Loucy (cell line): ENCODE measurements at regions not wholly inside any gene's neighbourhood (a gene's known extent, or its start where the extent isn't known, plus 50 kb on each side); places are given as distances from the start of the nearest gene placed in this dataset.

ENCODE experiments used
- H2AFZ ChIP-seq: fragments of 200-600 bp; sonication (generic); 2 replicates; pipeline ENCODE4 v1.6.0; 2016; ENCODE audit warnings: antibody characterized with exemption, mild to moderate bottlenecking, low read length, moderate library complexity
- H3F3A ChIP-seq: fragments of 200-600 bp; 2 replicates; pipeline ENCODE4 v1.6.0; 2016; ENCODE audit warnings: antibody characterized with exemption, low read depth, mild to moderate bottlenecking
- H3K27me3 ChIP-seq: fragments of 200-600 bp; sonication (generic); 2 replicates; pipeline ENCODE4 v1.6.1; 2014; ENCODE audit warnings: low read length, mild to moderate bottlenecking; ENCODE audit not compliant: insufficient read depth, poor library complexity, severe bottlenecking
- H3K36me3 ChIP-seq: fragments of 200-600 bp; sonication (generic); 2 replicates; pipeline ENCODE4 v1.6.1; 2016; ENCODE audit warnings: low read length; ENCODE audit not compliant: insufficient read depth
- H3K4me1 ChIP-seq: fragments of 200-600 bp; sonication (generic); 2 replicates; pipeline ENCODE4 v1.5.1; 2014; ENCODE audit warnings: low read length, mild to moderate bottlenecking; ENCODE audit not compliant: insufficient read depth, poor library complexity, severe bottlenecking
- H3K4me2 ChIP-seq: fragments of 200-600 bp; sonication (generic); 2 replicates; pipeline ENCODE4 v1.6.0; 2014; ENCODE audit warnings: antibody characterized with exemption, low read length, low read depth, mild to moderate bottlenecking; ENCODE audit not compliant: poor library complexity, severe bottlenecking
- H3K4me3 ChIP-seq: fragments of 200-600 bp; sonication (generic); 2 replicates; pipeline ENCODE4 v1.5.1; 2014; ENCODE audit warnings: low read length, mild to moderate bottlenecking, mixed read lengths; ENCODE audit not compliant: poor library complexity, severe bottlenecking
- H3K79me2 ChIP-seq: fragments of 200-600 bp; sonication (generic); 2 replicates; pipeline ENCODE4 v1.6.1; 2014; ENCODE audit warnings: low read length; ENCODE audit not compliant: insufficient read depth
- H3K9ac ChIP-seq: fragments of 200-600 bp; sonication (generic); 2 replicates; pipeline ENCODE4 v1.6.0; 2014; ENCODE audit warnings: mild to moderate bottlenecking, low read depth, low read length, moderate library complexity; ENCODE audit not compliant: poor library complexity, severe bottlenecking
- H3K9me2 ChIP-seq: fragments of 200-600 bp; sonication (generic); replicated peaks from 2 replicates; pipeline ENCODE4 v1.6.1; 2016; ENCODE audit warnings: low read depth, low read length, mixed read lengths
- H3K9me3 ChIP-seq: fragments of 200-600 bp; sonication (generic); 2 replicates; pipeline ENCODE4 v1.6.1; 2014; ENCODE audit warnings: mild to moderate bottlenecking, antibody characterized with exemption, low read length, low read depth; ENCODE audit not compliant: insufficient read depth
- H4K20me1 ChIP-seq: fragments of 200-600 bp; sonication (generic); 2 replicates; pipeline ENCODE4 v1.6.0; 2014; ENCODE audit warnings: antibody characterized with exemption, low read length, mild to moderate bottlenecking; ENCODE audit not compliant: insufficient read depth, poor library complexity, severe bottlenecking
- EZH2phosphoT487 ChIP-seq: fragments of 200-600 bp; IDR thresholded peaks from 2 replicates; pipeline ENCODE4 v1.6.1; 2018; ENCODE audit warnings: antibody characterized with exemption, mild to moderate bottlenecking, moderate library complexity, borderline replicate concordance
- TF ChIP-seq, protein P1 (sequence below): fragments of 200-600 bp; sonication (generic); conservative IDR thresholded peaks from 2 replicates; pipeline ENCODE4 v1.5.1; 2014; ENCODE audit warnings: mild to moderate bottlenecking, antibody characterized with exemption, low read length

DNA sequence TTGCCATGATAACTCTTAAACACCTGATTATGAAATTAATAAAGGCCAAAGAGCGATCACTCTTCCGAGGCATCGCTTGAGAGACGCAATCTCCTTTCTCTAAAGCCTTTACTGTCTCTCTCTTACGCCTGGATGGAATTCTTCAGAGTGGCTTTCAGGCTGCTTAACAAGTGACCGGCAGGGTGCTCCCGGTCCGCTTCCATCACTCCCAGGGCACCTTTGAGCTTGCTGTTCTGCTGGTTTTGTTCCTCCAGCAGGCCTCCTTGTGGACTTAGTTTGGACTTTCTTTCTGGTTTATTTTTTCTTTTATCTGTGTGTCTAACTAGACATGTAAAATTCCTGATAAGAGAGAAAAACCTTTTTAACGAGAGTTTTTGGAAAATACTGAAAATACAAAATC, 60.9 kb downstream of the MRPL32 start:
- Histone ChIP-seq H3K4me3 (no peak overlapping the region), H3K9me3 (no peaks in the 10 kb centered on the region), H3K36me3 (no peaks in the 10 kb centered on the region), H2AFZ (no peak overlapping the region), H3K27me3 (no peaks in the 10 kb centered on the region), H3K79me2 (no peaks in the 10 kb centered on the region), H3K4me1 (no peaks in the 10 kb centered on the region), H3K9ac (no peak overlapping the region), H4K20me1 (no peaks in the 10 kb centered on the region), H3F3A (no peaks in the 10 kb centered on the region), H3K4me2 (no peak overlapping the region), H3K9me2 (no peaks in the 10 kb centered on the region)
- TF ChIP-seq EZH2phosphoT487: no peak
- TF ChIP-seq, protein P1, sequence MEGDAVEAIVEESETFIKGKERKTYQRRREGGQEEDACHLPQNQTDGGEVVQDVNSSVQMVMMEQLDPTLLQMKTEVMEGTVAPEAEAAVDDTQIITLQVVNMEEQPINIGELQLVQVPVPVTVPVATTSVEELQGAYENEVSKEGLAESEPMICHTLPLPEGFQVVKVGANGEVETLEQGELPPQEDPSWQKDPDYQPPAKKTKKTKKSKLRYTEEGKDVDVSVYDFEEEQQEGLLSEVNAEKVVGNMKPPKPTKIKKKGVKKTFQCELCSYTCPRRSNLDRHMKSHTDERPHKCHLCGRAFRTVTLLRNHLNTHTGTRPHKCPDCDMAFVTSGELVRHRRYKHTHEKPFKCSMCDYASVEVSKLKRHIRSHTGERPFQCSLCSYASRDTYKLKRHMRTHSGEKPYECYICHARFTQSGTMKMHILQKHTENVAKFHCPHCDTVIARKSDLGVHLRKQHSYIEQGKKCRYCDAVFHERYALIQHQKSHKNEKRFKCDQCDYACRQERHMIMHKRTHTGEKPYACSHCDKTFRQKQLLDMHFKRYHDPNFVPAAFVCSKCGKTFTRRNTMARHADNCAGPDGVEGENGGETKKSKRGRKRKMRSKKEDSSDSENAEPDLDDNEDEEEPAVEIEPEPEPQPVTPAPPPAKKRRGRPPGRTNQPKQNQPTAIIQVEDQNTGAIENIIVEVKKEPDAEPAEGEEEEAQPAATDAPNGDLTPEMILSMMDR: no peak

DNA sequence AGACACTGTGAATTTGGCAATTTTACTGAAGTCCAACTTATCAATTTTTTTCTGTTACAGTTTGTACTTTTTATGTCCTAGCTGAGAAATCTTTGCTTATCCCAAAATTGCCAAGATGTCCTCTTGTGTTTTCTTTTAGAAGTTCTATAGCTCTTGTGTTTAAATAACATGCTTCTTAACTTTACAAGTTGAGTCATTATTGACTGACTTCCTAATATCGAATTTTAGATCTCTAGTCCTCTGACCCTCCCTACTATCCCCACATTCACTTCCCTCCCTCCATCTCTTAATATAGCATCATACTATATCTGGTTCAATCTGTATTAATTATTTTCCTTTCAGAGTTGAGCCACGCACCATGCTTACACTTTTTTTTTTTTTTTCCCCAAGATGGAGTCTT, 61.9 kb downstream of the MRPL32 start:
- H4K20me1 ChIP-seq: no peaks in the 10 kb centered on the region
- H3K79me2 ChIP-seq: no peaks in the 10 kb centered on the region
- no peaks in the 10 kb centered on the region for H3K4me1 ChIP-seq
- no peak overlapping the region for H3K4me3 ChIP-seq
- no peaks in the 10 kb centered on the region for H3K36me3 ChIP-seq
- no peak overlapping the region for H3K9ac ChIP-seq
- no peaks in the 10 kb centered on the region for H3K9me3 ChIP-seq
- TF ChIP-seq EZH2phosphoT487: no peak
- TF ChIP-seq, protein P1: no peak
- H2AFZ ChIP-seq: no peak overlapping the region
- H3K27me3 ChIP-seq: no peaks in the 10 kb centered on the region
- no peaks in the 10 kb centered on the region for H3F3A ChIP-seq
- no peak overlapping the region for H3K4me2 ChIP-seq
- H3K9me2 ChIP-seq: no peaks in the 10 kb centered on the region

DNA sequence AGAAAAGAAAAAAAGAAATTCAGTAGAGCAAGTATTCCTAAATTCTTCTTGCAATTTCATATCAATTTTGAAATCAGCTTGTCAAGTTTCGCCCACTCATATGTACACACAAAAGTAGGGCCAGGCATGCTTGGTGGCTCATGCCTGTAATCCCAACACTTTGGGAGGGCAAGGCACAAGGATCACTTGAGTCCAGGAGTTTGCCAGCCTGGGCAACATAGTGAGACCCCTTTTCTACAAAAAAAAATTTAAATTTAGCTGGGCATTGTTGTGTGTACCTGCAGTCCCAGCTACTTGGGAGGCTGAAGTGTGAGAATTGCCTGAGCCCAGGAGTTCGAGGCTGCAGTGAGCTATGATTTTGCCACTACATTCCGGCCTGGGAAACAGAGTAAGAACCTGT, 65.4 kb downstream of the MRPL32 start:
- Histone ChIP-seq H3F3A (no peaks in the 10 kb centered on the region), H3K9ac (no peak overlapping the region), H3K27me3 (no peaks in the 10 kb centered on the region), H3K9me2 (no peaks in the 10 kb centered on the region), H3K4me1 (no peaks in the 10 kb centered on the region), H2AFZ (no peak overlapping the region), H3K36me3 (no peaks in the 10 kb centered on the region), H3K4me3 (no peak overlapping the region), H3K4me2 (no peak overlapping the region), H3K9me3 (no peaks in the 10 kb centered on the region), H4K20me1 (no peaks in the 10 kb centered on the region), H3K79me2 (no peaks in the 10 kb centered on the region)
- TF ChIP-seq, protein P1: no peak
- no peak for TF ChIP-seq EZH2phosphoT487
